ENCODE measurements at regions not wholly inside any gene's neighbourhood (a gene's known extent, or its start where the extent isn't known, plus 50 kb on each side); places are given as distances from the start of the nearest gene placed in this dataset.

GRCh38 chr5:23591250-23591649 lies 83.8 kb downstream of the PRDM9 start:
- H3K4me3 ChIP-seq (ENCODE audit: low read depth, low read length): no peak overlapping the region
- no peak overlapping the region for H3K4me3 Mint-ChIP-seq (ENCODE audit: unreplicated experiment)
- ChIA-PET POLR2A (no interaction called here), CTCF (no interaction called here)
- BruUV-seq (replicated peaks): no TSS peak
- DNase-seq: no peak
- H3K36me3 ChIP-seq (ENCODE audit: control insufficient read depth, insufficient read depth, low read length): no peaks in the 10 kb centered on the region
- TF ChIP-seq CTCF (IDR thresholded peaks at IDR 0.05; ENCODE audit: insufficient read depth in 1 of 2, low read depth in 1 of 2, low read length in 1 of 2, severe bottlenecking in 1 of 2, unreplicated experiment in 1 of 2): no peak
- no peaks in the 10 kb centered on the region for H3K27me3 ChIP-seq (replicated peaks; ENCODE audit: control insufficient read depth, insufficient read depth, low read length)
- no peak overlapping the region for H3K27ac Mint-ChIP-seq (ENCODE audit: unreplicated experiment)
- H3K9me3 ChIP-seq: no peaks in the 10 kb centered on the region
- no peaks in the 10 kb centered on the region for H3K9me3 Mint-ChIP-seq (ENCODE audit: unreplicated experiment)
- no peaks in the 10 kb centered on the region for H3K4me1 Mint-ChIP-seq (ENCODE audit: low read depth, unreplicated experiment)
- H3K27me3 Mint-ChIP-seq (ENCODE audit: insufficient read depth, unreplicated experiment): no peaks in the 10 kb centered on the region
- no peaks in the 10 kb centered on the region for H3K4me1 ChIP-seq
- intact Hi-C loops (cut with micrococcal nuclease; ENCODE audit: unreplicated experiment): no loop called here
- H3K36me3 Mint-ChIP-seq (ENCODE audit: insufficient read depth, unreplicated experiment): no peaks in the 10 kb centered on the region

GRCh38 chr5:23606927-23607326 lies 99.5 kb downstream of the PRDM9 start:
- intact Hi-C loops (cut with micrococcal nuclease; ENCODE audit: unreplicated experiment): no loop called here
- H3K4me1 Mint-ChIP-seq (ENCODE audit: low read depth, unreplicated experiment): no peaks in the 10 kb centered on the region
- no peak overlapping the region for H3K4me3 ChIP-seq (ENCODE audit: low read depth, low read length)
- H3K9me3 Mint-ChIP-seq (ENCODE audit: unreplicated experiment): no peaks in the 10 kb centered on the region
- H3K36me3 Mint-ChIP-seq (ENCODE audit: insufficient read depth, unreplicated experiment): no peaks in the 10 kb centered on the region
- H3K27me3 ChIP-seq (replicated peaks; ENCODE audit: control insufficient read depth, insufficient read depth, low read length): no peaks in the 10 kb centered on the region
- CTCF ChIA-PET: no interaction called here
- no peaks in the 10 kb centered on the region for H3K4me1 ChIP-seq
- no TSS peak for BruUV-seq (replicated peaks)
- H3K9me3 ChIP-seq: no peaks in the 10 kb centered on the region
- H3K27me3 Mint-ChIP-seq (ENCODE audit: insufficient read depth, unreplicated experiment): no peaks in the 10 kb centered on the region
- DNase-seq: no peak
- H3K27ac Mint-ChIP-seq (ENCODE audit: unreplicated experiment): no peak overlapping the region
- TF ChIP-seq CTCF (IDR thresholded peaks at IDR 0.05; ENCODE audit: insufficient read depth in 1 of 2, low read depth in 1 of 2, low read length in 1 of 2, severe bottlenecking in 1 of 2, unreplicated experiment in 1 of 2): no peak
- H3K4me3 Mint-ChIP-seq (ENCODE audit: unreplicated experiment): no peak overlapping the region
- no peaks in the 10 kb centered on the region for H3K36me3 ChIP-seq (ENCODE audit: control insufficient read depth, insufficient read depth, low read length)
- POLR2A ChIA-PET: no interaction called here

GRCh38 chr5:23612701-23613100 lies 105.3 kb downstream of the PRDM9 start:
- DNase-seq: no peak
- Mint-ChIP-seq H3K9me3 (ENCODE audit: unreplicated experiment) (peaks cover 15% of the 10 kb centered on the region), H3K36me3 (ENCODE audit: insufficient read depth, unreplicated experiment) (no peaks in the 10 kb centered on the region), H3K4me1 (ENCODE audit: low read depth, unreplicated experiment) (no peaks in the 10 kb centered on the region), H3K27me3 (ENCODE audit: insufficient read depth, unreplicated experiment) (no peaks in the 10 kb centered on the region), H3K27ac (ENCODE audit: unreplicated experiment) (no peak overlapping the region), H3K4me3 (ENCODE audit: unreplicated experiment) (no peak overlapping the region)
- Histone ChIP-seq H3K27me3 (replicated peaks; ENCODE audit: control insufficient read depth, insufficient read depth, low read length) (no peaks in the 10 kb centered on the region), H3K4me3 (ENCODE audit: low read depth, low read length) (no peak overlapping the region), H3K9me3 (peaks cover 9% of the 10 kb centered on the region), H3K36me3 (ENCODE audit: control insufficient read depth, insufficient read depth, low read length) (no peaks in the 10 kb centered on the region), H3K4me1 (no peaks in the 10 kb centered on the region)
- TF ChIP-seq CTCF (IDR thresholded peaks at IDR 0.05; ENCODE audit: insufficient read depth in 1 of 2, low read depth in 1 of 2, low read length in 1 of 2, severe bottlenecking in 1 of 2, unreplicated experiment in 1 of 2): no peak
- intact Hi-C loops (cut with micrococcal nuclease; ENCODE audit: unreplicated experiment): no loop called here
- CTCF ChIA-PET: no interaction called here
- BruUV-seq (replicated peaks): no TSS peak
- POLR2A ChIA-PET: no interaction called here

Measured in Caco-2 (cell line).